GM23338 (cell line): ENCODE measurements at regions not wholly inside any gene's neighbourhood (a gene's known extent, or its start where the extent isn't known, plus 50 kb on each side); places are given as distances from the start of the nearest gene placed in this dataset.

Source experiments
- ATAC-seq: fragments of 200-7000 bp; cut with Tn5 transposase; 3 replicates; pipeline ENCODE4 v1.9.1; 2020
- DNase-seq: peaks from one replicate; pipeline ENCODE4 v3.0.0-alpha.2; 2015; ENCODE audit warnings: low spot score
- H2AFZ ChIP-seq: fragments of 200-600 bp; sonication (generic); 2 replicates; pipeline ENCODE4 v1.8.0; 2016; ENCODE audit warnings: antibody characterized with exemption, mild to moderate bottlenecking, moderate library complexity
- H3F3A ChIP-seq: fragments of 200-600 bp; sonication (generic); replicated peaks from 2 replicates; pipeline ENCODE4 v1.8.0; 2017; ENCODE audit warnings: antibody characterized with exemption, mixed run types, low read depth
- H3K27ac ChIP-seq: fragments of 200-600 bp; sonication (generic); 2 replicates; pipeline ENCODE4 v1.6.1; 2016; ENCODE audit warnings: low read depth
- H3K27me3 ChIP-seq: fragments of 200-600 bp; sonication (generic); 2 replicates; pipeline ENCODE4 v1.8.0; 2016; ENCODE audit warnings: mild to moderate bottlenecking, mixed run types, moderate library complexity; ENCODE audit not compliant: insufficient read depth
- H3K36me3 ChIP-seq: fragments of 200-600 bp; sonication (generic); 2 replicates; pipeline ENCODE4 v1.8.0; 2016; ENCODE audit warnings: mild to moderate bottlenecking; ENCODE audit not compliant: insufficient read depth
- H3K4me1 ChIP-seq: fragments of 200-600 bp; sonication (generic); 2 replicates; pipeline ENCODE4 v1.8.0; 2016; ENCODE audit warnings: mild to moderate bottlenecking, moderate library complexity; ENCODE audit not compliant: insufficient read depth
- H3K4me2 ChIP-seq: fragments of 200-600 bp; sonication (generic); 2 replicates; pipeline ENCODE4 v1.7.1; 2017; ENCODE audit warnings: mixed run types
- H3K4me3 ChIP-seq: fragments of 200-600 bp; sonication (generic); 2 replicates; pipeline ENCODE4 v1.6.1; 2016; ENCODE audit warnings: mixed run types
- H3K79me2 ChIP-seq: fragments of 200-600 bp; sonication (generic); replicated peaks from 2 replicates; pipeline ENCODE4 v1.8.0; 2017; ENCODE audit warnings: mild to moderate bottlenecking; ENCODE audit not compliant: insufficient read depth
- H3K9me2 ChIP-seq: fragments of 200-600 bp; sonication (generic); 2 replicates; pipeline ENCODE4 v1.8.0; 2017; ENCODE audit not compliant: insufficient read depth
- H4K20me1 ChIP-seq: fragments of 200-600 bp; sonication (generic); replicated peaks from 2 replicates; pipeline ENCODE4 v1.8.0; 2017; ENCODE audit warnings: mild to moderate bottlenecking; ENCODE audit not compliant: insufficient read depth
- H3K27ac Mint-ChIP-seq: 2 replicates; pipeline ENCODE4 v1.8.0; 2020; ENCODE audit warnings: inconsistent platforms, mild to moderate bottlenecking, moderate library complexity, mixed read lengths
- H3K27me3 Mint-ChIP-seq: 3 replicates; pipeline ENCODE4 v1.8.0; 2022; ENCODE audit warnings: low read depth, mild to moderate bottlenecking, moderate library complexity, mixed read lengths, inconsistent platforms; ENCODE audit not compliant: insufficient read depth, poor library complexity
- H3K36me3 Mint-ChIP-seq: 3 replicates; pipeline ENCODE4 v1.8.0; 2021; ENCODE audit warnings: low read depth, mild to moderate bottlenecking, inconsistent platforms, moderate library complexity, mixed read lengths
- H3K4me1 Mint-ChIP-seq: 3 replicates; pipeline ENCODE4 v1.8.0; 2020; ENCODE audit warnings: mild to moderate bottlenecking, inconsistent platforms, mixed read lengths
- H3K4me3 Mint-ChIP-seq: 3 replicates; pipeline ENCODE4 v1.8.0; 2021; ENCODE audit warnings: moderate library complexity, mild to moderate bottlenecking, inconsistent platforms, mixed read lengths
- H3K9me3 Mint-ChIP-seq: 3 replicates; pipeline ENCODE4 v1.8.0; 2020; ENCODE audit warnings: moderate library complexity, mild to moderate bottlenecking, inconsistent platforms, mixed read lengths
- CREB1 ChIP-seq: fragments of 250-450 bp; sonication (Bioruptor Pico); IDR thresholded peaks from 2 replicates; pipeline ENCODE4 v1.5.0; 2020; ENCODE audit warnings: low read depth, mild to moderate bottlenecking, moderate library complexity
- CTCF ChIP-seq, 2 experiments: fragments of 200-600 bp in 1 of 2; sonication (generic) in 1 of 2; conservative IDR thresholded peaks; 2 replicates each; pipeline versions ENCODE4 v1.5.1 to v1.6.1; 2016 to 2017; ENCODE audit warnings: antibody characterized with exemption in 2 of 2, low read depth in 2 of 2, mild to moderate bottlenecking in 2 of 2, moderate library complexity in 1 of 2
- ETS1 ChIP-seq: IDR thresholded peaks from 2 replicates; pipeline ENCODE4 v1.6.1; 2016; ENCODE audit warnings: antibody characterized with exemption
- EZH2 ChIP-seq: fragments of 200-600 bp; sonication (generic); IDR thresholded peaks from one replicate; pipeline ENCODE4 v1.8.0; 2017; ENCODE audit warnings: antibody characterized with exemption, mild to moderate bottlenecking, low read depth; ENCODE audit not compliant: unreplicated experiment
- REST ChIP-seq: IDR thresholded peaks from one replicate; pipeline ENCODE4 v1.6.1; 2018; ENCODE audit warnings: antibody characterized with exemption; ENCODE audit not compliant: unreplicated experiment
- STAT1 ChIP-seq: IDR thresholded peaks from one replicate; pipeline ENCODE4 v1.6.1; 2016; ENCODE audit warnings: antibody characterized with exemption; ENCODE audit not compliant: unreplicated experiment
- ZNF114 ChIP-seq: fragments of 250-450 bp; sonication (Bioruptor Pico); IDR thresholded peaks from 2 replicates; pipeline ENCODE4 v1.5.0; 2020; ENCODE audit warnings: mild to moderate bottlenecking, moderate library complexity
- ZNF462 ChIP-seq: fragments of 250-450 bp; sonication (Bioruptor Pico); IDR thresholded peaks from 2 replicates; pipeline ENCODE4 v1.5.0; 2020; ENCODE audit warnings: mild to moderate bottlenecking, moderate library complexity

GRCh38 chr11:135033540-135033939 is 621.5 kb upstream of the B3GAT1 start (continued):
- TF ChIP-seq CTCF (conservative IDR thresholded peaks at IDR 0.05; ENCODE audit: low read depth in 2 of 2) (peak; percentile 68 to 97), ZNF114 (CRISPR knock-in tag) (no peak)

- Mint-ChIP-seq H3K27ac (no peak overlapping the region), H3K27me3 (peaks cover 7% of the 10 kb centered on the region), H3K4me1 (peaks cover 28% of the 10 kb centered on the region), H3K4me3 (no peak overlapping the region), H3K36me3 (no peaks in the 10 kb centered on the region), H3K9me3 (no peaks in the 10 kb centered on the region; the same call in 1 of the 3 replicates)
- no peaks in the 10 kb centered on the region for H3K36me3 ChIP-seq
- no peaks in the 10 kb centered on the region for H3F3A ChIP-seq
- no peak overlapping the region for H3K4me3 ChIP-seq
- no peak for ATAC-seq
- DNase-seq: no peak
- peaks cover 17% of the 10 kb centered on the region for H3K9me2 ChIP-seq
- H3K27ac ChIP-seq: no peak overlapping the region
- H3K27me3 ChIP-seq: no peaks in the 10 kb centered on the region
- H2AFZ ChIP-seq: no peak overlapping the region
- no peaks in the 10 kb centered on the region for H3K79me2 ChIP-seq
- no peaks in the 10 kb centered on the region for H4K20me1 ChIP-seq
- H3K4me1 ChIP-seq: peaks cover 8% of the 10 kb centered on the region
- H3K4me2 ChIP-seq: no peak overlapping the region
- no peak for TF ChIP-seq ZNF462 (CRISPR knock-in tag)
- TF ChIP-seq CREB1: no peak
- no peak for TF ChIP-seq EZH2
- no peak for TF ChIP-seq REST
- TF ChIP-seq ETS1: no peak
- TF ChIP-seq ZNF114 (CRISPR knock-in tag): no peak
- no peak for TF ChIP-seq STAT1
- TF ChIP-seq CTCF (conservative IDR thresholded peaks at IDR 0.05; ENCODE audit: low read depth in 2 of 2): no peak
Measured at GRCh38 chr11:135031205-135031989, 619.4 kb upstream of the B3GAT1 start.
